GM12874 (cell line): ENCODE measurements at regions not wholly inside any gene's neighbourhood (a gene's known extent, or its start where the extent isn't known, plus 50 kb on each side); places are given as distances from the start of the nearest gene placed in this dataset.

Experiments
- TF ChIP-seq, protein P1 (sequence below): IDR thresholded peaks from 2 replicates; pipeline ENCODE4 v1.5.1; 2011; ENCODE audit warnings: low read depth, mild to moderate bottlenecking, control low read depth, low read length, moderate library complexity; ENCODE audit not compliant: insufficient read depth

DNA sequence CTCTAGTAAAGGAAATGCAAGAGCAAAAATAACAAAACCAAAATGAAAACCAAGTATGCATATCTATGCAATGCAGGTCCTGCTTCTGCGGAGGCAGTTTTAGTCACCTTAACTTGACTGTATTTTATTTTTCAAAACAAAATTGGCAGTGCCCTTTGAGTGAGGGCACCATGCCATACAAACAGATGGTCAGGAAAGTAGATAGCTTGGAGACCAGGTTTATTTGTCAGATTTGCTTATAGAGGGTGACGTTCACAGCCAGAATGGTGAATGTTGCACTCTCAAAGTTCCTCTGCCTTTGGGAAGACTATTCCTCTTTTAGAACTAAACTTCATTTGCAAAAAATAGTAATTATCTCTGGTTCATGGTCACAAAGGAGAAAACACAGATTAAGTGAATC, 801.9 kb downstream of the ANKRD7 start:
- TF ChIP-seq, protein P1, sequence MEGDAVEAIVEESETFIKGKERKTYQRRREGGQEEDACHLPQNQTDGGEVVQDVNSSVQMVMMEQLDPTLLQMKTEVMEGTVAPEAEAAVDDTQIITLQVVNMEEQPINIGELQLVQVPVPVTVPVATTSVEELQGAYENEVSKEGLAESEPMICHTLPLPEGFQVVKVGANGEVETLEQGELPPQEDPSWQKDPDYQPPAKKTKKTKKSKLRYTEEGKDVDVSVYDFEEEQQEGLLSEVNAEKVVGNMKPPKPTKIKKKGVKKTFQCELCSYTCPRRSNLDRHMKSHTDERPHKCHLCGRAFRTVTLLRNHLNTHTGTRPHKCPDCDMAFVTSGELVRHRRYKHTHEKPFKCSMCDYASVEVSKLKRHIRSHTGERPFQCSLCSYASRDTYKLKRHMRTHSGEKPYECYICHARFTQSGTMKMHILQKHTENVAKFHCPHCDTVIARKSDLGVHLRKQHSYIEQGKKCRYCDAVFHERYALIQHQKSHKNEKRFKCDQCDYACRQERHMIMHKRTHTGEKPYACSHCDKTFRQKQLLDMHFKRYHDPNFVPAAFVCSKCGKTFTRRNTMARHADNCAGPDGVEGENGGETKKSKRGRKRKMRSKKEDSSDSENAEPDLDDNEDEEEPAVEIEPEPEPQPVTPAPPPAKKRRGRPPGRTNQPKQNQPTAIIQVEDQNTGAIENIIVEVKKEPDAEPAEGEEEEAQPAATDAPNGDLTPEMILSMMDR: no peak

DNA sequence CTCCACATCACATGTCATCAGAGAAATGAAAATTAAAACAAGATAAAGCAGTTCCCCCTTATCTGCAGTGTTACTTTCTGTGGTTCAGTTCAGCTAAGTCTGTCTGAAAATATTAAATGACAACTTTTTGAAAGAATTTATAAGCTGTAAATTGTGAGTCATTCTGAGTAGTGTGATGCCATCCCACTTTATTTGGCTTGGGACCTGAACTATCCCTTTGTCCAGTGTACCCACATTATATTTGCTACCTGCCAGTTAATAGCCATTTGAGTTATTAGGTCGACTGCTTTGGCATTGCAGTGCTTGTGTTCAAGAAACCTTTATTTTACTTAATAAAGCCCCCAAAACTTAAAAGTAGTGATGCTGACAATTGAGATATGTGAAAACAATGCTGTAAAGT, 804.2 kb downstream of the ANKRD7 start:
- TF ChIP-seq, protein P1: no peak

DNA sequence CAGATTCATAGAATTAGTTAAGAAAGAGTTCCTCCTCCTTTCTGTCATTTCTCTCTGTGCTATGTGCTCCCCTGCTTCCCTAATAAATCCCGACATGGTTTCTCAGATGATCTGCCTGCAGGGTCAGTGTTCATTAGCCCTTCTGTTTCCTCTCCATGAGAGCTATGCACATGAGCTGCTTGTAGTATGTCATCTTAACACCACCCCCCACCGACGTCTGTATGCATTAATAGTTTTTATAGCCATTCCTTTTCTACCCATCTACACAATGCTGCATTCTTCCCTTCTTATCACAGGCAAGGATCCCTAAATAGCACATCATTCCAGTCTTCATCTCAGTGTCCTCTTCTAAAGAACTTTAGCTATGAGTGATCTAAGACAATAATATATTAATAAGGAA, 809.1 kb downstream of the ANKRD7 start:
- TF ChIP-seq, protein P1: no peak

DNA sequence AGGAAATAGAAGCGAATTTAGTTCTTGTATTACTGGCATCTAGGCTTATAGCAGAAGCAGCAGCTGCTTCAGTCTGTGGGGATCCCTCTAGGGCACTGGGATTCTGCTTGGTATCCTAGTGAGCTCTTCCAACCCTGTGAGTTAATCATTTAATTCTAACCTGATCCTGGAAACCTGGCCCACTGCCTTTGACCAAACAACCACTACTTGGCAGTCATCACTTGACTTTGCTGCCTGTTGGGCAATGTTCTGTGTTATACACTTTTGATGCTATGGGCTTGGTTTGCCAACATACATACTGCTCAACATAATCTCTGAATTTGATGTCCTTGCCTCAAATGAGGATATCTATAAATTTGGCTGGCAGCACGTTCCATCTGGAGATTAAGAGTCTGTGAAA, 813.4 kb downstream of the ANKRD7 start:
- TF ChIP-seq, protein P1: no peak

DNA sequence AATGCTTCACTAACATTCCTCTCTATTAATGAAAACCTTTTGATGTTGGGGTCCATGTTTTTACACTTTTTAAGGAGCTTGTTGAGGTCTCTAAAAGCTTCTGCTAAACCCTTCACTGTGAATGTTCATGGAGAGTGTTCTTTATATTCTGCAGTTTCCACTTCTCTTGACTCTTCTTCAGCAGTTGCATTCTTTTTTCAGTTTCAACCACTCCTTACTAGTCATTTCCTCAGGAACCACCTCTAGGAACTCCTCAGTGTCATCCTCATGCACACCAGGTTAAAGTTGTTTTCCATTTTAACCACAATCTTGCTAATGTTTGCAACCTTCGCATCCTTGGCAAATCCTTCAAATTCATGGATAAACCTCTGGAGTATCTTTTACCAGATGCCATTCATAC, 821.6 kb downstream of the ANKRD7 start:
- TF ChIP-seq, protein P1: no peak

DNA sequence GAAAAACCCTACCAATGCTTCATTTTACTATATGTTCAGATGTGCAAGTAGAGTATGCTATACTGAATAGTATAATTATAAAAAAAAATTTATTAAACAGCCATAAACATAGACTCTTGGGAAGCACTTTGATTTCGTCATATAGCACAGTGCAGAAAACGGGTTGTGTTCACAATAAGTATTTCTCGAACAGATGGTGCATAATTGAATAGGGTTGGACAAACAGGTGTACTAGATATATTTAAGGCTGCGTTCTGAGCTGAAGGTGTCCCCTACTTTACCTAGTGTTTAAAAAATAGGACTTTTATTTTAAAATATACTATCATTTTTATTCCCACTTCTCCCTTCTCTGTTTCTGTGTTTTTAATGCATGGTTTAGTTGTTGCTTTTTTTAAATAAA, 841.5 kb downstream of the ANKRD7 start:
- TF ChIP-seq, protein P1: no peak

DNA sequence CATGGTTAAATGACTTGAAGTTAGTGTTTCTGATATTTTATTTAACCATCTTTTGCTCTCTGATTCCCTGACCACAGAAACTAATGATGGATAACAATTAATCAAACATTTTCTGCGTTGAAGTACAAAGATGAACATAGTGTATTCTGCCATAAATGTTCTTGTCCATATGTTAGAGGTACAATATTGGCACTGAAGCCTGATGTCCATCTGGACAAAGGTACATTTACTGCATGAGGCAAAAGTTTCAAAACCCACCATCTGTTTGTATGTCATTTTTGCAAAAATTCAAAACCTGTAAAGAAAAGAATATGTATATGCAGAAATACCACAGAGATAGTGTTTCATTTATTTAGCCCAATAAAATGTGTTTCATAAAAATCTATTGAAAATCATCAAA, 861.5 kb downstream of the ANKRD7 start:
- TF ChIP-seq, protein P1: no peak

DNA sequence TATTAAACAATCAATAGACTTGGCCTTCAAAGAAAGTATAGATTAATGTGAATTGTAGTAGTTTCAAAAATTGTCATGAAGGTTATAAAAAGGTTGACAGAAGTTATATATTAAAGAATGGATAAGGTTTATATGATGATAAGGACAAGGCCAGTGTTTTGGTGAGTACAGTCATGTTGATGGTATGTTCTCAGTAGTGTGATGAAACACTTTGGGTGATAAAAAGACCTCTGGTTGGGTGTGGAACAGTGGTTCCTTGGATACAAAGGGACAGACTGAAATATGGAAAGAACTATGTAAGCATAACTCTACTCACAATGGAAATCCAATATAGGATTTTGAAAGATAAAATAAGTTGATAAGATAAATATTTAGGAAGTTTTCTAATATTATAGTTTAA, 866.3 kb downstream of the ANKRD7 start:
- TF ChIP-seq, protein P1: no peak
